WTC11 (cell line): ENCODE measurements at regions not wholly inside any gene's neighbourhood (a gene's known extent, or its start where the extent isn't known, plus 50 kb on each side); places are given as distances from the start of the nearest gene placed in this dataset.

Experiments
- ATAC-seq: fragments of 200-7000 bp; cut with Tn5 transposase; 2 replicates; pipeline ENCODE4 v1.10.0; 2021; ENCODE audit warnings: mild to moderate bottlenecking, moderate library complexity
- CTCF ChIA-PET: fragments of 300-600 bp; sonication (Branson Sonifier 250); formaldehyde crosslinking; loops from one replicate; lab custom pipeline; 2021; ENCODE audit warnings: antibody characterized with exemption; lab: Charles Lee
- POLR2A ChIA-PET: fragments of 350-600 bp; sonication (Branson Sonifier 250); formaldehyde crosslinking; loops from one replicate; lab custom pipeline; 2021; ENCODE audit warnings: antibody characterized with exemption; lab: Charles Lee
- DNase-seq: peaks from one replicate; pipeline ENCODE4 v3.0.0; 2021; ENCODE audit warnings: low spot score
- H3K27ac Mint-ChIP-seq: 2 replicates; pipeline ENCODE4 v1.8.0; 2021; ENCODE audit warnings: mixed read lengths
- H3K27me3 Mint-ChIP-seq: 2 replicates; pipeline ENCODE4 v1.8.0; 2021; ENCODE audit warnings: low read depth, mild to moderate bottlenecking, moderate library complexity, mixed read lengths
- H3K36me3 Mint-ChIP-seq: 2 replicates; pipeline ENCODE4 v1.8.0; 2021; ENCODE audit warnings: mixed read lengths
- H3K4me1 Mint-ChIP-seq: 2 replicates; pipeline ENCODE4 v1.8.0; 2022; ENCODE audit warnings: mixed read lengths
- H3K4me3 Mint-ChIP-seq: 2 replicates; pipeline ENCODE4 v1.8.0; 2021; ENCODE audit warnings: mild to moderate bottlenecking, moderate library complexity, mixed read lengths
- H3K9me3 Mint-ChIP-seq: 2 replicates; pipeline ENCODE4 v1.8.0; 2021; ENCODE audit warnings: mixed read lengths
- AFF4 ChIP-seq: sonication (generic); formaldehyde crosslinking; IDR thresholded peaks from 2 replicates; pipeline ENCODE4 v1.8.1; 2023; ENCODE audit warnings: mild to moderate bottlenecking, missing genetic modification reagents, borderline replicate concordance
- ATF3 ChIP-seq: sonication (generic); formaldehyde crosslinking; conservative IDR thresholded peaks from 2 replicates; pipeline ENCODE4 v1.8.1; 2022; ENCODE audit warnings: mild to moderate bottlenecking, missing genetic modification reagents
- GRHL2 ChIP-seq: fragments of 250-450 bp; sonication (Bioruptor Pico); IDR thresholded peaks from 2 replicates; pipeline ENCODE4 v1.8.0; 2022; ENCODE audit warnings: mild to moderate bottlenecking, moderate library complexity; ENCODE audit not compliant: insufficient replicate concordance, severe bottlenecking
- GTF2I ChIP-seq: fragments of 250-450 bp; sonication (Bioruptor Pico); conservative IDR thresholded peaks from 2 replicates; pipeline ENCODE4 v1.4.0; 2021; ENCODE audit warnings: mild to moderate bottlenecking
- IRF1 ChIP-seq: sonication (generic); formaldehyde crosslinking; IDR thresholded peaks from 2 replicates; pipeline ENCODE4 v1.8.0; 2023; ENCODE audit warnings: missing genetic modification reagents
- MXD4 ChIP-seq: fragments of 250-450 bp; sonication (Bioruptor Pico); IDR thresholded peaks from 2 replicates; pipeline ENCODE4 v1.8.0; 2021; ENCODE audit warnings: mild to moderate bottlenecking, moderate library complexity, borderline replicate concordance
- SMAD4 ChIP-seq: sonication (generic); formaldehyde crosslinking; IDR thresholded peaks from 2 replicates; pipeline ENCODE4 v1.8.0; 2022; ENCODE audit warnings: mild to moderate bottlenecking, missing genetic modification reagents
- ZBTB21 ChIP-seq: sonication (generic); formaldehyde crosslinking; IDR thresholded peaks from 2 replicates; pipeline ENCODE4 v1.8.1; 2023; ENCODE audit warnings: mild to moderate bottlenecking, missing genetic modification reagents, borderline replicate concordance
- ZBTB43 ChIP-seq: sonication (generic); formaldehyde crosslinking; IDR thresholded peaks from 2 replicates; pipeline ENCODE4 v1.8.1; 2023; ENCODE audit warnings: mild to moderate bottlenecking, missing genetic modification reagents
- ZNF219 ChIP-seq: sonication (generic); formaldehyde crosslinking; IDR thresholded peaks from 2 replicates; pipeline ENCODE4 v1.8.0; 2023; ENCODE audit warnings: missing genetic modification reagents, mild to moderate bottlenecking, borderline replicate concordance
- ZNF317 ChIP-seq: sonication (generic); formaldehyde crosslinking; IDR thresholded peaks from 2 replicates; pipeline ENCODE4 v1.8.1; 2023; ENCODE audit warnings: low read depth, mild to moderate bottlenecking, moderate library complexity, missing genetic modification reagents, borderline replicate concordance
- ZNF416 ChIP-seq: fragments of 250-450 bp; sonication (Bioruptor Pico); IDR thresholded peaks from 2 replicates; pipeline ENCODE4 v1.9.0; 2021; ENCODE audit warnings: mild to moderate bottlenecking, inconsistent platforms
- TF ChIP-seq, protein P1 (sequence below): sonication (generic); formaldehyde crosslinking; IDR thresholded peaks from 2 replicates; pipeline ENCODE4 v1.8.0; 2022; ENCODE audit warnings: missing genetic modification reagents
- TF ChIP-seq, protein P2 (sequence below): fragments of 250-450 bp; sonication (Bioruptor Pico); IDR thresholded peaks from 2 replicates; pipeline ENCODE4 v1.8.0; 2021; ENCODE audit warnings: mild to moderate bottlenecking

DNA sequence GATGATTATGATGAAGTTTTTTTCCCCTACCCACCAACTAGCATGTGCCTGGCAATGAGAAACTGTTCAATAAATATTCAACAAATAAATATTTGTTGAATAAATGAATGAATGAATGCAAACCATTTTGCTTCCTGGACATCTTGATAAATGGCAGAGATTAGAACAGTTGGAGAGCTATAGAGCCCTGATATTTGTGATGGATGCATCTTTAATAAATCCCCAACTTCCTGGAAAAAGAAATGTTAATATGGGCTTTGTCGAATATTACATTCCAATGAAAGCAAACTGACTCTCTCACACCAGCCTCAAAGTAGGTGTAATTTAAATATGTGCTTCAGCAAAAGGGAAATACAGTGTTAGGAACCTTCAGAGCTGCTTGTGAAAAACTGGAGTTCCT is 419.7 kb downstream of the MID1IP1 start (continued):
- no peak for TF ChIP-seq AFF4 (CRISPR knock-in tag)
- TF ChIP-seq, protein P1, sequence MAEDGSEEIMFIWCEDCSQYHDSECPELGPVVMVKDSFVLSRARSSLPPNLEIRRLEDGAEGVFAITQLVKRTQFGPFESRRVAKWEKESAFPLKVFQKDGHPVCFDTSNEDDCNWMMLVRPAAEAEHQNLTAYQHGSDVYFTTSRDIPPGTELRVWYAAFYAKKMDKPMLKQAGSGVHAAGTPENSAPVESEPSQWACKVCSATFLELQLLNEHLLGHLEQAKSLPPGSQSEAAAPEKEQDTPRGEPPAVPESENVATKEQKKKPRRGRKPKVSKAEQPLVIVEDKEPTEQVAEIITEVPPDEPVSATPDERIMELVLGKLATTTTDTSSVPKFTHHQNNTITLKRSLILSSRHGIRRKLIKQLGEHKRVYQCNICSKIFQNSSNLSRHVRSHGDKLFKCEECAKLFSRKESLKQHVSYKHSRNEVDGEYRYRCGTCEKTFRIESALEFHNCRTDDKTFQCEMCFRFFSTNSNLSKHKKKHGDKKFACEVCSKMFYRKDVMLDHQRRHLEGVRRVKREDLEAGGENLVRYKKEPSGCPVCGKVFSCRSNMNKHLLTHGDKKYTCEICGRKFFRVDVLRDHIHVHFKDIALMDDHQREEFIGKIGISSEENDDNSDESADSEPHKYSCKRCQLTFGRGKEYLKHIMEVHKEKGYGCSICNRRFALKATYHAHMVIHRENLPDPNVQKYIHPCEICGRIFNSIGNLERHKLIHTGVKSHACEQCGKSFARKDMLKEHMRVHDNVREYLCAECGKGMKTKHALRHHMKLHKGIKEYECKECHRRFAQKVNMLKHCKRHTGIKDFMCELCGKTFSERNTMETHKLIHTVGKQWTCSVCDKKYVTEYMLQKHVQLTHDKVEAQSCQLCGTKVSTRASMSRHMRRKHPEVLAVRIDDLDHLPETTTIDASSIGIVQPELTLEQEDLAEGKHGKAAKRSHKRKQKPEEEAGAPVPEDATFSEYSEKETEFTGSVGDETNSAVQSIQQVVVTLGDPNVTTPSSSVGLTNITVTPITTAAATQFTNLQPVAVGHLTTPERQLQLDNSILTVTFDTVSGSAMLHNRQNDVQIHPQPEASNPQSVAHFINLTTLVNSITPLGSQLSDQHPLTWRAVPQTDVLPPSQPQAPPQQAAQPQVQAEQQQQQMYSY (CRISPR knock-in tag) = no peak
- no peak for TF ChIP-seq ZNF219 (CRISPR knock-in tag)
- TF ChIP-seq, protein P2, sequence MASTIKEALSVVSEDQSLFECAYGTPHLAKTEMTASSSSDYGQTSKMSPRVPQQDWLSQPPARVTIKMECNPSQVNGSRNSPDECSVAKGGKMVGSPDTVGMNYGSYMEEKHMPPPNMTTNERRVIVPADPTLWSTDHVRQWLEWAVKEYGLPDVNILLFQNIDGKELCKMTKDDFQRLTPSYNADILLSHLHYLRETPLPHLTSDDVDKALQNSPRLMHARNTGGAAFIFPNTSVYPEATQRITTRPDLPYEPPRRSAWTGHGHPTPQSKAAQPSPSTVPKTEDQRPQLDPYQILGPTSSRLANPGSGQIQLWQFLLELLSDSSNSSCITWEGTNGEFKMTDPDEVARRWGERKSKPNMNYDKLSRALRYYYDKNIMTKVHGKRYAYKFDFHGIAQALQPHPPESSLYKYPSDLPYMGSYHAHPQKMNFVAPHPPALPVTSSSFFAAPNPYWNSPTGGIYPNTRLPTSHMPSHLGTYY (CRISPR knock-in tag) = no peak
- no peak for TF ChIP-seq ZBTB43
- TF ChIP-seq MXD4 (CRISPR knock-in tag) = no peak
- TF ChIP-seq ZNF416 (CRISPR knock-in tag) = no peak
- no peak for TF ChIP-seq ATF3 (CRISPR knock-in tag)
- no peak for TF ChIP-seq ZBTB21 (CRISPR knock-in tag)

DNA sequence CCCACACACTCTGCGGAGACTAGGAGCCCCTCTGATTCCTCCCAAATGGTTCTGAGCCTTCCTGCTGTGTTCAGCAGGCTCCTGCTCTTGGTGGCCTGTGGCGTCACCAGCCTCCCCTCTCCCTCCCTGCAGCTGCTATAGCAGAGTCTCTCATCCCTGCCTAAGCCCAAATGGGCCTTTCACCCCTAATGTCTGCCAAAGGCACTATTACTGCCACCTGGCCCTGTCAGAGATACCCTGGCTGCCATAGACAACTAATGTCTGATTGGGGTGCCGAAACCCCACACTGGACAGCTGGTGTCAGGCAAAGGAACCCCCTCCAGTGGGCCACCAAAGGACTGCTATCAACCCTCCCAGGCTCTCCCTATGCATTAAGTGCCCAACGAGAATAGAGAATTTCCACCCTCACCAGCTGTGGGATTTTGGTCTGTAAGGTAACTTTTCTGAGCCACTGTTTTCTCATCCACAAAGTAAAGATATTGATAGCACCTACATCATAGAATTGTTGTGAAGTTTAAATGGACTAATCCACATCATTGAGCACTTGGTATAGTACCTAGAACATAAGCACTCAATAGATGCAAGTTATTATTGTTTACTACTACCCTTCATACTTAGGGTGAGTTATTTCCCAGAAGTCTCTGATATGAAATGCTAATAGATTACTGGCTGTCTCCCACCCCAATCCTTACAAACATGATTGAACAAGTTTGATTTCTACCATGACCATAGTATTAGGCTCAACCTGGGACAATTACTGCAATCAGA is 421.3 kb downstream of the MID1IP1 start:
- TF ChIP-seq ZNF317 (CRISPR knock-in tag) = no peak
- no peak for TF ChIP-seq IRF1 (CRISPR knock-in tag)
- no peak for TF ChIP-seq ZBTB21 (CRISPR knock-in tag)
- no peak for TF ChIP-seq GRHL2 (CRISPR knock-in tag)
- no peak for TF ChIP-seq GTF2I (CRISPR knock-in tag)
- no peak for TF ChIP-seq SMAD4
- H3K9me3 Mint-ChIP-seq = no peaks in the 10 kb centered on the region
- DNase-seq = no peak
- ATAC-seq = no peak
- ChIA-PET POLR2A (no interaction called here), CTCF (no interaction called here)
- peaks cover 56% of the 10 kb centered on the region for H3K27me3 Mint-ChIP-seq
- no peak overlapping the region for H3K4me3 Mint-ChIP-seq
- H3K27ac Mint-ChIP-seq = no peak overlapping the region
- H3K36me3 Mint-ChIP-seq = no peaks in the 10 kb centered on the region
- peaks cover 22% of the 10 kb centered on the region for H3K4me1 Mint-ChIP-seq
